ENCODE measurements at regions not wholly inside any gene's neighbourhood (a gene's known extent, or its start where the extent isn't known, plus 50 kb on each side); places are given as distances from the start of the nearest gene placed in this dataset.

GRCh38 chr4:95998311-95998710 lies 158.4 kb downstream of the PDHA2 start:
- no peak for DNase-seq

- DNase-seq, result no peak
Measured at GRCh38 chr4:96003951-96004740, 164.3 kb downstream of the PDHA2 start.

GRCh38 chr4:96009427-96010119 lies 169.7 kb downstream of the PDHA2 start:
- no peak for DNase-seq

GRCh38 chr4:96012687-96013086 lies 172.8 kb downstream of the PDHA2 start:
- DNase-seq, result no peak

GRCh38 chr4:96016634-96017299 lies 176.9 kb downstream of the PDHA2 start:
- DNase-seq, result no peak

GRCh38 chr4:96025011-96025410 lies 185.1 kb downstream of the PDHA2 start:
- no peak for DNase-seq

- no peak for DNase-seq
Measured at GRCh38 chr4:96035727-96036126, 195.8 kb downstream of the PDHA2 start.

GRCh38 chr4:96036781-96037180 lies 196.9 kb downstream of the PDHA2 start:
- DNase-seq, result no peak

GRCh38 chr4:96037705-96038104 lies 197.8 kb downstream of the PDHA2 start:
- DNase-seq, result no peak

GRCh38 chr4:96039217-96039616 lies 199.3 kb downstream of the PDHA2 start:
- DNase-seq, result no peak

- DNase-seq, result no peak
Measured at GRCh38 chr4:96039803-96040436, 200.0 kb downstream of the PDHA2 start.

- no peak for DNase-seq
Measured at GRCh38 chr4:96044971-96045370, 205.1 kb downstream of the PDHA2 start.

GRCh38 chr4:96052827-96053226 lies 212.9 kb downstream of the PDHA2 start:
- DNase-seq, result no peak

- DNase-seq, result peak; percentile 75
Measured at GRCh38 chr4:96056346-96056934, 216.5 kb downstream of the PDHA2 start.

GRCh38 chr4:96063639-96064038 lies 223.7 kb downstream of the PDHA2 start:
- no peak for DNase-seq

GRCh38 chr4:96073461-96073860 lies 233.6 kb downstream of the PDHA2 start:
- DNase-seq, result no peak

- DNase-seq, result no peak
Measured at GRCh38 chr4:96092151-96092705, 252.3 kb downstream of the PDHA2 start.

GRCh38 chr4:96093057-96093456 lies 253.2 kb downstream of the PDHA2 start:
- no peak for DNase-seq

- DNase-seq, result no peak
Measured at GRCh38 chr4:96093563-96093962, 253.7 kb downstream of the PDHA2 start.

- no peak for DNase-seq
Measured at GRCh38 chr4:96094183-96094582, 254.3 kb downstream of the PDHA2 start.

GRCh38 chr4:96097040-96097607 lies 257.2 kb downstream of the PDHA2 start:
- peak; percentile 33 for DNase-seq

GRCh38 chr4:96097693-96098092 lies 257.8 kb downstream of the PDHA2 start:
- DNase-seq, result no peak

Data from retina (tissue), 1 donor.